ENCODE measurements at regions not wholly inside any gene's neighbourhood (a gene's known extent, or its start where the extent isn't known, plus 50 kb on each side); places are given as distances from the start of the nearest gene placed in this dataset.
"Not testable (repeated sequence)": the region's sequence is repeated elsewhere in the genome, so short reads cannot be mapped to it uniquely, and the experiment has no call there.

DNA sequence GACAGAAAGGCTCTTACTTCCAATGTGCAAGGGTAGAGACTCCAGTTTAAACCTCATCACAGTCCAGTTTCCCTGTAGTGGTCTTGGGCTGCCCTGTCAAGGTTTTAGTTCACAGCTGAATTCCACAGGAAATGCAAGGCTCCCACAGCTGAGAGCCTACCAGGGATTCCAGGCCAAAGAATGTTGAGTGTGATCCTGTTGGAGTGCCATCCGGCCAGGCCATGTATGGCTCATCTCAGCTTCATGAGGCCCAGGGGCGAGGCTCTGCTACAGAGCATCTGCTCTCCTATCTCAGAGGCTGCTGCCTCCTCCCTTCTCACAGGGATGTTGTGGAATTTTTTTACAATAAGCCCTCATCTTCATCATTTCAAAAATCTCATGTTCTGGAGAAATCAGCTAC is 239.8 kb upstream of the CCL2 start:
- TF ChIP-seq, protein P1, sequence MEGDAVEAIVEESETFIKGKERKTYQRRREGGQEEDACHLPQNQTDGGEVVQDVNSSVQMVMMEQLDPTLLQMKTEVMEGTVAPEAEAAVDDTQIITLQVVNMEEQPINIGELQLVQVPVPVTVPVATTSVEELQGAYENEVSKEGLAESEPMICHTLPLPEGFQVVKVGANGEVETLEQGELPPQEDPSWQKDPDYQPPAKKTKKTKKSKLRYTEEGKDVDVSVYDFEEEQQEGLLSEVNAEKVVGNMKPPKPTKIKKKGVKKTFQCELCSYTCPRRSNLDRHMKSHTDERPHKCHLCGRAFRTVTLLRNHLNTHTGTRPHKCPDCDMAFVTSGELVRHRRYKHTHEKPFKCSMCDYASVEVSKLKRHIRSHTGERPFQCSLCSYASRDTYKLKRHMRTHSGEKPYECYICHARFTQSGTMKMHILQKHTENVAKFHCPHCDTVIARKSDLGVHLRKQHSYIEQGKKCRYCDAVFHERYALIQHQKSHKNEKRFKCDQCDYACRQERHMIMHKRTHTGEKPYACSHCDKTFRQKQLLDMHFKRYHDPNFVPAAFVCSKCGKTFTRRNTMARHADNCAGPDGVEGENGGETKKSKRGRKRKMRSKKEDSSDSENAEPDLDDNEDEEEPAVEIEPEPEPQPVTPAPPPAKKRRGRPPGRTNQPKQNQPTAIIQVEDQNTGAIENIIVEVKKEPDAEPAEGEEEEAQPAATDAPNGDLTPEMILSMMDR (IDR thresholded peaks at IDR 0.05; ENCODE audit: control insufficient read depth, insufficient read depth, low read depth, low read length, missing control alignments): no peak
- DNase-seq (ENCODE audit: low read depth): no peak
- H3K4me3 ChIP-seq (ENCODE audit: control insufficient read depth, low read depth, low read length): no peak overlapping the region

DNA sequence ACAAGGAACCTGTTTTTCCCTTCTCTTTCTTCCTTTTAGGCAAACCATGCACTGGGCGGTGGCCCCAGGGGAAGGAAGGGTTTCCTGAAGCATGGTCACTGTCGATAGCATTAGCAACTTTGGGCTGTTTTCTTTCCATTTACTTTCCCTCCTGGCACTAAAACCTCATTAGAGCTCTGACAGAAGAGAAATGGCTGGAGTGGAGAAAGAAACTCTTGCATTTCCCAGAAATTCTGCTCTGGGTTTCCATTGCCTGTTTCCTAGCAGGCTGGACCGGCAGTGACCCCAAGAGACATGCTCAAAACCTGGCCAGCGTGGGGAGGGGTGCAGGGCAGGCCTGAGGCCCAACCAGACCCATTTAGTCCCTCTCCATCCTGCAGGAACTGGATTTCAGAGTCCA is 230.7 kb upstream of the CCL2 start:
- TF ChIP-seq, protein P1 (IDR thresholded peaks at IDR 0.05; ENCODE audit: control insufficient read depth, insufficient read depth, low read depth, low read length, missing control alignments): no peak
- H3K4me3 ChIP-seq (ENCODE audit: control insufficient read depth, low read depth, low read length): no peak overlapping the region
- no peak for DNase-seq (ENCODE audit: low read depth)

DNA sequence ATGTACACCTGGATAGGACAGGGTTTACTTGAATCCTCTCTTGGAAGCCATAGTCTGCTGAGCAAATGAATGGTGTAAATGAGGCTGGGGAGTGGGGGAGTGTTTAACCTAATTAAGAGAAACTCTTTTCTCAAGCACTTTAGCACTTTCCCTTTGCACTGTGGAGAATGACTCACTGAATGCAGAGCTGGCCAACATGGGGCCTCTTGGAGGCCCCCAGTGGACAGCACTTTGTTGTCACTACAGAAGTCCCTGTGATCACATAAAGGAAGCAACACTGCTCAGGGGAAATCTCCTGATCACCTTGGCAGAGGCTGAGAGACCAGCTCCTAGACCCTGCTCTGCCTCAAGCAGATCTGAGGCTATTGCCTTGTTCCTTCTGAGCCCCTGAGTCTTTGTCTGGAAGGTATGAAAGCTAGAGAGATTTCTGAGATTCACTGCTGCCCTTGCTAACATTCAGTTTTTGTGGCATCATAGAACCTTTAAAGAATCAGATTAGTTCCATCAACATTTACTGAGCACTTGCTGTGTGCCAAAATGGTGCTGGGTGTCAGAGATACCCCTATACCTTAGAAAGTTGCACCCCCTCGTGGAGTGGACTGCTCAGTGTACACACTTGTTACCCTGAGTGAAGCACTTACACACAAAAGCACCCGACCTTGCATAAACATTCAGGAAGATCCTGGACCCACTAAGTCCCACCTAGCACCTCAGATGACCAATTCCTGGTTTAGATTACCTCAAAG is 230.1 kb upstream of the CCL2 start:
- DNase-seq (ENCODE audit: low read depth): no peak
- TF ChIP-seq, protein P1 (IDR thresholded peaks at IDR 0.05; ENCODE audit: control insufficient read depth, insufficient read depth, low read depth, low read length, missing control alignments): no peak
- no peak overlapping the region for H3K4me3 ChIP-seq (ENCODE audit: control insufficient read depth, low read depth, low read length)

DNA sequence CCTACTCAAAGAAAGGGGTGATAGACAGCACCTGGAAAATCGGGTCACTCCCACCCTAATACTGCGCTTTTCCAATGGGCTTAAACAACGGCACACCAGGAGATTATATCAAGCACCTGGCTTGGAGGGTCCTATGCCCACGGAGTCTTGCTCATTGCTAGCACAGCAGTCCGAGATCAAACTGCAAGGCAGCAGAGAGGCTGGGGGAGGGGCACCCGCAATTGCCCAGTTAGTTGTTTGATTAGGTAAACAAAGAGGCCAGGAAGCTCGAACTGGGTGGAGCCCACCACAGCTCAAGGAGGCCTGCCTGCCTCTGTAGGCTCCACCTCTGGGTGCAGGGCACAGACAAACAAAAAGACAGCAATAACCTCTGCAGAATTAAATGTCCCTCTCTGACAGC is 224.5 kb upstream of the CCL2 start:
- not testable (repeated sequence) for H3K4me3 ChIP-seq (ENCODE audit: control insufficient read depth, low read depth, low read length); DNase-seq (ENCODE audit: low read depth)

DNA sequence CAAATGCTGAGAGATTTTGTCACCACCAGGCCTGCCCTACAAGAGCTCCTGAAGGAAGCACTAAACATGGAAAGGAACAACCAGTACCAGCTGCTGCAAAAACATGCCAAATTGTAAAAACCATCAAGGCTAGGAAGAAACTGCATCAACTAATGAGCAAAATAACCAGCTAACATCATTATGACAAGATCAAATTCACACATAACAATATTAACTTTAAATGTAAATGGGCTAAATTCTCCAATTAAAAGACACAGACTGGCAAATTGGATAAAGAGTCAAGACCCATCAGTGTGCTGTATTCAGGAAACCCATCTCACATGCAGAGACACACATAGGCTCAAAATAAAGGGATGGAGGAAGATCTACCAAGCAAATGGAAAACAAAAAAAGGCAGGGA is 222.8 kb upstream of the CCL2 start:
- not testable (repeated sequence) for DNase-seq (ENCODE audit: low read depth); H3K4me3 ChIP-seq (ENCODE audit: control insufficient read depth, low read depth, low read length)

DNA sequence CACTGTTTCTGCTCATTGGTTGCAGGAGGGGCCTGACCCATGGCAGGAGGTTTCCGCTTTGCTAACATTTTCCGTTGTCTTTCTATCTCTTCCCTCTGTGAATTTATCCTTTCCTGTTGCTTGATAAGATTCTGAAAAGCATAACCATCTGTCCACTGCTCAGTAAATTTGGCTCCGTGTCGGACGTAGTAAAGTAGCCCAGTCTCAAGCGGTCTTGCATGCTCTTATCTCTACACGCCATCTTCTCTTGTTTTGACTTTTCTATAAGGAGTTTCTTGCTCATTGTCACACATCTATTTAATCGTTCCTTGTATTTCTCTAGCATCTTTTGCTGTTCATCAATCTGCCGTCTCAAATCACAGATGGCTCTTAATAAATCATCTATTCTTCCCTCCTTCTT is 216.3 kb upstream of the CCL2 start:
- H3K4me3 ChIP-seq (ENCODE audit: control insufficient read depth, low read depth, low read length): not testable (repeated sequence)

DNA sequence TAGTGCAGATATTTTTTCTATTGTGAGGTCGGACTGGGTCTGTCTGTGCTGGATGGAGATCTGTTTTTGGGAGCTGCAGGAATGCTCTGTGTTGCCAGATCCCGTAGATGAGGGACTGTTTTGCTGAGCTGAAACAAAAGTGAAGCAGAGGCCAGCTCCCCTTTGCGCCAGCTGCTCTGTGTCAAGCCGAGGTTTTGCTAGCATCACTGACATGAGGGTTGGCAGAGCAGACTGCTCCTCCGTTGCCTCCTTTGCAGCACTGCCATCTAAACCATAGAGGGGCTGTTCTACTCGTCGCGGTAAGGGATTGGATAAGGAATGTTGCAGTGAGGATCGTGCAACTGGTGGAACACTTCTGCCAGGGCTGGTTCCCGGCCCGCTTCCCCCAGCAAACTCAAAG is 215.9 kb upstream of the CCL2 start:
- DNase-seq (ENCODE audit: low read depth); H3K4me3 ChIP-seq (ENCODE audit: control insufficient read depth, low read depth, low read length): not testable (repeated sequence)

More for the DNA sequence above, 216.3 kb upstream of the CCL2 start:
- not testable (repeated sequence) for DNase-seq (ENCODE audit: low read depth)

DNA sequence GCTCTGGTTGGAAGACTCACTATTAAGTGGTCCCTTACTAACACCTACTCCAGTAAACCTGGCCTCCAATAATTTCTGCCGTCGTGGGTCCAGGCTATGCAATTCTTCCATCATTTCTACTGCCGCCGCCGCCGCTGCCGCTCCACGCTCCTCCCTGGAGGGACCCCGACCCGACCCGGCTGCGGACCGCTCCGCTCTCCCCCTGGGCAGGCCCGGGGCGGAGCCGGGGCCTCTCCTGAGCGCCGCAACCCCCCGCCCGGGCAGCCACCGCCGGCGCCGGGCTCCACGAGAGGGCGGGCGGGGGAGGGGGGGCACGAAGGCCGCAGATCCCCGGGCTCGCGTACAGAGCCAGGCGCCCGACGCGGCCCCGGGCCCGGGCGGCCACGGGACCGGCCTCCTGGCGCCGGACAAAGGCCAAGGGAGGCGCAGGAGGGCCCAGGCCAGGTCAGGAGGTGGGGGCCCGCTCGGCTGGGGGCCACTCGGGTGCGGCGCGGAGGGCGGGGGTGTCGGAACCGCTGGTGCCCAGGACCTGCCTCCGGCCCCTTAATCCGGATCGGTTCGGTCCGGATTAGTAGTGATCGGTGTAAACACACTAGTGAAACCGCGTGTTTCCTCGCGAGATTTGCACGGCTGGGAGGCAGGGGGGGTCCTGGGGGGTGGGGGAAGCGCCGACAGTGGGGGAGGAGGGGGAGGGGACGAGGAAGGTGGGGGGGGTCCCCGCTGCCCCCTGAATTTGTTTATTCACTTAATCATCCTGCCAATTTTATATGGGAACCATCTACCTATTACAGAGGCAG is 215.1 kb upstream of the CCL2 start:
- H3K4me3 ChIP-seq (ENCODE audit: control insufficient read depth, low read depth, low read length); DNase-seq (ENCODE audit: low read depth): not testable (repeated sequence)

DNA sequence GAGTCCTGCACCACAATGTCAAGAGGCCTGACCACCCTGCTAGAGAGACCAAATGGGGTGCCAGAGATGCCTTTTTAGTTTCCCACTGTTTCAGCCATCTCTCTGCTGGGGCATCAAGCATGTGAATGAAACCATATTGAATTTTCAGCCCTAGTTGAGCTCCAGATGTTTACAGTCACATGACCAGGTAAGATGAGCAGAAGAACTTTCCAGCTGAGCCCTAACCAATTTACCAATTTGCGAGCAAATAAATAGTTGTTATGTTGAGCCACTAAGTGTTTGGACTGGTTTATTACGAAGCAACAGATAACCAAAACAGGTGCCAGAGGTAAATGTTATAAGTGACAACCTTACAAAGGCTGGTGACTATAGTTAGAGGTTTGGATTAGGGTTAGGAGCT is 209.1 kb upstream of the CCL2 start:
- TF ChIP-seq, protein P1 (IDR thresholded peaks at IDR 0.05; ENCODE audit: control insufficient read depth, insufficient read depth, low read depth, low read length, missing control alignments): no peak
- no peak for DNase-seq (ENCODE audit: low read depth)
- H3K4me3 ChIP-seq (ENCODE audit: control insufficient read depth, low read depth, low read length): no peak overlapping the region

All from AG09309 (cell line).